ENCODE measurements at regions not wholly inside any gene's neighbourhood (a gene's known extent, or its start where the extent isn't known, plus 50 kb on each side); places are given as distances from the start of the nearest gene placed in this dataset.

GRCh38 chr1:219273088-219273686 lies 99.5 kb downstream of the LYPLAL1 start:
- Mint-ChIP-seq H3K4me1 (no peaks in the 10 kb centered on the region), H3K4me3 (no peak overlapping the region), H3K36me3 (no peaks in the 10 kb centered on the region), H3K27ac (no peak overlapping the region), H3K9me3 (no peaks in the 10 kb centered on the region)
- ATAC-seq (no peak), DNase-seq (ENCODE audit: low spot score in 2 of 2) (no peak)

GRCh38 chr1:219271818-219272535 lies 98.3 kb downstream of the LYPLAL1 start:
- ATAC-seq (no peak), DNase-seq (ENCODE audit: low spot score in 2 of 2) (no peak)
- H3K9me3 Mint-ChIP-seq, result no peaks in the 10 kb centered on the region
- no peak overlapping the region for H3K4me3 Mint-ChIP-seq
- H3K27ac Mint-ChIP-seq, result no peak overlapping the region
- H3K4me1 Mint-ChIP-seq, result no peaks in the 10 kb centered on the region
- H3K36me3 Mint-ChIP-seq, result no peaks in the 10 kb centered on the region

- ATAC-seq (no peak), DNase-seq (ENCODE audit: low spot score in 2 of 2) (no peak)
- Mint-ChIP-seq H3K4me1 (no peaks in the 10 kb centered on the region), H3K36me3 (no peaks in the 10 kb centered on the region), H3K4me3 (no peak overlapping the region), H3K27ac (no peak overlapping the region), H3K9me3 (no peaks in the 10 kb centered on the region)
Observed at GRCh38 chr1:219269171-219269570, 95.5 kb downstream of the LYPLAL1 start.

- Mint-ChIP-seq H3K27ac (no peak overlapping the region), H3K36me3 (no peaks in the 10 kb centered on the region), H3K4me1 (no peaks in the 10 kb centered on the region), H3K9me3 (peaks cover 4% of the 10 kb centered on the region), H3K4me3 (no peak overlapping the region)
- DNase-seq (ENCODE audit: low spot score in 2 of 2), result no peak
- no peak for ATAC-seq
Observed at GRCh38 chr1:219266524-219266923, 92.8 kb downstream of the LYPLAL1 start.

GRCh38 chr1:219265026-219265515 lies 91.4 kb downstream of the LYPLAL1 start:
- Mint-ChIP-seq H3K4me1 (no peaks in the 10 kb centered on the region), H3K27ac (no peak overlapping the region), H3K4me3 (no peak overlapping the region), H3K36me3 (no peaks in the 10 kb centered on the region), H3K9me3 (peaks cover 7% of the 10 kb centered on the region)
- DNase-seq (ENCODE audit: low spot score in 2 of 2) (no peak), ATAC-seq (no peak)

GRCh38 chr1:219264561-219264960 lies 90.9 kb downstream of the LYPLAL1 start:
- ATAC-seq, result no peak
- no peaks in the 10 kb centered on the region for H3K36me3 Mint-ChIP-seq
- H3K27ac Mint-ChIP-seq, result no peak overlapping the region
- H3K9me3 Mint-ChIP-seq, result peaks cover 10% of the 10 kb centered on the region
- H3K4me1 Mint-ChIP-seq, result no peaks in the 10 kb centered on the region
- no peak for DNase-seq (ENCODE audit: low spot score in 2 of 2)
- no peak overlapping the region for H3K4me3 Mint-ChIP-seq
